Femur (tissue), 1 donor: ENCODE measurements at regions not wholly inside any gene's neighbourhood (a gene's known extent, or its start where the extent isn't known, plus 50 kb on each side); places are given as distances from the start of the nearest gene placed in this dataset.

Experiments
- DNase-seq: peaks from one replicate; pipeline ENCODE4 v3.0.0-alpha.2; 2017

- no peak for DNase-seq
Observed at GRCh38 chr2:103103678-103104077, 341.8 kb downstream of the TMEM182 start.

DNA sequence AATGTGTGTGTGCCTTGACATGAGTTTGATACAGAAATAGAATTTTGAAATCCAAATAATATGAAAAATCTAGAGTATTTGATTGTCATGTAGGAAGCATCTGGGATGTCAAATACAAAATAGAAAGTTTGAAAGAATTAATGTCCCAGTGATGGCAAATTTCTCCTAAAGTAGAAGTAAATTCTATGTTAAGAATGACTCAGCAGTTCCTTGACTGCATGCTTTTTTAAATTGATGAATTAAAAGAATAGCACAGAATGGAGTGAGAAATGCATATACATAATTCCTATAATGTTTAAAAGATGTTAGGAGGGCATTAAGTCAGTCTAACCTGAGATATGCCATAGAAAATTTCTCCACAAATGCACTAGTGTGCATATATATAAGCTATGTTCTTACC, 357.5 kb downstream of the TMEM182 start:
- no peak for DNase-seq

DNA sequence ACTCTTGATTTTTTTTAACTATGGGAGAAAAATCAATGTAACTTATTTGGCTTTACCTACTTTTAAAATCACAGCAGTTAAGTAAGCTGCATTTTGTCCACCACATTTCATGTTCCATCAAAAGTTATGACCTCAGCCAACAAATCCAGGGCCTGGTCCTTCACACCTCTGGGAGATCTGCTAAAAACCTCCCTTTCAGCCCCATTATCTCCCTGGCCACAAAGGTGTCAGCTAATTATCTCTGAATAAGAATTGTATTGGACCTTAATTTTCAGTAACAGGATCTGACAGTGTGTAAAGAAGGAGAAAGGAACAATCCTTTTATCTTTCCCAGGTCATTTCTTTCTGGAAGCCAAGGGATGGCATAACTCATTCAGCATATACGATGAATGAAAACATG, 359.3 kb downstream of the TMEM182 start:
- DNase-seq: no peak

DNA sequence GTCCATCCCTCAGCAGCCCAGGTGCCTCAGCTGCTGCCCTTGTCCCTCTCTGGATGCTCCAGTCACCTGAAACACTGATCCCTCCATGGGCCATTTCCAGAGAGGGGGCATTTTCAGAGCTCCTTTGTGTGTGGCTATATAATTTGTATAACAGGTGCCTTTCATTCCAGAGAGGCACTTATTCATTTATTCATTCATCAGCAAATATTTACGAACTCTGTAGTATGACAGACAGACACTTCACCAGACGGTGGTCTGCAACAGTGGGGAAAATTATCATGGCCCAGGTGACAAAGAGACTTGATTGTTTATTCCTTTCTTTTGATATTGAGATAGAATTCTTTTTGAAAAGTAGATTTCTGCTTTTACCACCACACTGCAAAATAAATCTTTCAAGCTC, 361.7 kb downstream of the TMEM182 start:
- no peak for DNase-seq

DNA sequence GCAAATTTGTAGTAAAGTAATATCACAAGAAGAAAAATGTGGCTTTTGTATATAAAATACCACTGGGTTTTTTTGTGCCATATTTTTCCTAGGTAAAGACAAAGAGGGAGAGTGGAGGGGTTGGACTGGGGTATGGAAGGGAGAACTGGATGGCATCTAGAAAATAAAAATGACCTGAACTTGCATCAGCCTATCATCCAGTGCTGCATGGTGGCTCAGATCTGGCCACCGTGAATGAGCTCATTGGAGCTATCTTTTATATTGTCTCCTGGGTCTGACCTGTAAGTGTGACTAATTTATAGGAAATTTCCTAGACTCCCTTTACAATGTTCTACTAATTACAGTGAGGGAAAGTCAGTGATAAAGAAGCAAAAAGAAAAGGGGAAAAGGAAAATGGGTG, 369.0 kb downstream of the TMEM182 start:
- no peak for DNase-seq

DNA sequence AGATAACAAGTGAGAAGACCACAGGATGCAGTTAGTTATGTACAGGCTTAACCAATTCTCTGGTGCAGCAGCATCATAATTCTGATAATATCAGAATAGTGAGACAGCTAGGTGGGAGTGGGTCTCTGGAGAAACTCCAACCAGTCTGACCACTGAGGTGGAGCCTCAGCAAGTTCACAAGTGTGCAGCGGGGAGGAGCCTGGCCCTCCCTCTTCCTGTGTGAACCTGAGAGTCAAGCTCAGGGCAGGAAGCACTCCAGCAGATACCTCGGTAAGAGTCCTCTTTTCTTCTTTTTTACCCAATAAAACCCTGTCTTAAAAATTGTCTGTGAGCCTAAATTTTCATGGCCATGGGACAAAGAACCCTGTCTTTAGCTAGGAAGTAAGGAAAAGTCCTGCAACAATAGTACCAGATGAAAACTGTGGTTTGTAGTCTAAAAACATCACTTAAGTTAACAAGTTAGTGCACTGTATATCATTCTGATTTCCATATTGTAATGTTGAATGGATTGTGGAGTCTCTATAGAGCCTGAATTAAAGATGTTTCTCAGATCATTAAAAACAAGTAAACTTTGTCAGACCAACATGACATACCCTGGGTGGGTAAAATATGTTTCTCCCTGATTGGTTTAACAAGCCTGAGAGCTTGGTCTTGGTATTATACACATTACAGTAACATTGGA, 370.8 kb downstream of the TMEM182 start:
- no peak for DNase-seq

- no peak for DNase-seq
Observed at GRCh38 chr2:103135679-103136078, 373.8 kb downstream of the TMEM182 start.

DNA sequence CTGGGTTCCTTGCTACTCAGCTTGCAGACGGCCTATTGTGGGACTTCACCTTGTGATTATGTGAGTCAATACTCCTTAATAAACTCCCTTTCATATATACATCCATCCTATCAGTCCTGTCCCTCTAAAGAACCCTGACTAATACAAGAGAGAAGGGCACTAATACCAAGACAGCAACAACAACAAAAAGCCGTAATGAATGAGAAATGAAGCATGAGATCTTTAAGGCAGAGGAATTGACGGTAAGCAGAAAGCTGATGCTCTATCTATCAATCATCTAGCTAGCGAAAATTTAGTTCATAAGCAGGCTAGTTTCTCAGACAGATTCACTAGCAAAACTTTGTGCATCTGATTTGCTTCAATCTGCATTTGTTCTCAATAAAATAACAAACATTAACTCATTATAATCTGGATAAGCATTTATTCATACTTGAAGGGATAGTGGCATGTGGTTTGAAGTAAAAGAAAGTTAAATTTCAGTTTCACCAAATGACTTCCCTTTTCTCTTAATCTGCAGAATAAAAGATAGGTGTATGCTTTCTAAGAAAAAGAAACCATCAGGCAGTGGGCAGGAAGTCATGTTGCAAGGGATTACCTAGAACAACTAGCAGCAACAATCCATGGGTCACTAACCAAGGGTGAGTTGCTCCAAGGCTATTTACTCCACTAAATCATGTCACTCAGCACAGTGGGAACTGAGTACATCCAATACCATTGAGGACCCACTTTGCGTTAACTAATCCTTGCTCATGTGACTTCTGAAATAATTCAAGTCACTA, 376.5 kb downstream of the TMEM182 start:
- DNase-seq: no peak

- DNase-seq: no peak
Observed at GRCh38 chr2:103139628-103140268, 377.9 kb downstream of the TMEM182 start.

DNA sequence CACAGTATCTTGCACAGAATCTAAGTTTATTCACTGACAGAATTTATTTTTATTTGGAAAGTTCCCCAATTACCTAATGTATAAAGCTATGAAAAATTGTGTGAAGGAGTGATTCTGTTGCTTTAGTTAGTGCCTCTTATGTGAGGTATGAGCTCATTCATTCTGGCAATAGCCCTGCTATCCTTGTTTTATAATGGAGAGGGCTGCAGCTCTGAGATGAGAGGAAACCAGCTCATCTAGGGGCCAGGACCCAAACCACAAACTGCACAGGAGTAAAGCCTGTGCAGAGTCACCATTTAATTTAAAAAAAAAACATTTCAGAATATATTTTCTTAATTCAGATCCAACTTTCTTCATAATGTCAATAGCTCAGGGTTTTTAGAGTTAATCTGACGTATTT, 383.0 kb downstream of the TMEM182 start:
- no peak for DNase-seq

- DNase-seq: no peak
Observed at GRCh38 chr2:103145739-103146138, 383.9 kb downstream of the TMEM182 start.

GRCh38 chr2:103151046-103151445, 389.2 kb downstream of the TMEM182 start:
- DNase-seq: no peak

DNA sequence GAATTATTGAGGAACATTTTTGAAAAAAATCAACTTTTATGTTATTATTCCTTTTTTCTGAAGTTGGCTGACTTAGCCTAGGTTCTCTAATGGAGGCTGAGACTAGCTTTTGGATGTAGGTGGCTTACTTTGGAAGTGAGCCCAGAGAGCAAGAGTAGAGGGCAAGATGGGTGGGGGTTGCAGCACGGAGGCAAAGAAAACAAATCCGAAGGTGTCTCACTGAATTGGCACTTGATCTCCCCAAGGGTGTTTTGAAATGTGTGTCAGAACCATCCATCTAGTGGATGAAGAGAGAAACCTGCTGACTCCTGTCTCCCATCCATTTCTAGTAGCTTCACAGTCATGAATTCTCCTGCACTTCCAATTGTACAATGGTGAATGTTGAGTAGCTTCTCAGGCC, 390.7 kb downstream of the TMEM182 start:
- DNase-seq: no peak

GRCh38 chr2:103153580-103154284, 391.9 kb downstream of the TMEM182 start:
- DNase-seq: peak; percentile 30

DNA sequence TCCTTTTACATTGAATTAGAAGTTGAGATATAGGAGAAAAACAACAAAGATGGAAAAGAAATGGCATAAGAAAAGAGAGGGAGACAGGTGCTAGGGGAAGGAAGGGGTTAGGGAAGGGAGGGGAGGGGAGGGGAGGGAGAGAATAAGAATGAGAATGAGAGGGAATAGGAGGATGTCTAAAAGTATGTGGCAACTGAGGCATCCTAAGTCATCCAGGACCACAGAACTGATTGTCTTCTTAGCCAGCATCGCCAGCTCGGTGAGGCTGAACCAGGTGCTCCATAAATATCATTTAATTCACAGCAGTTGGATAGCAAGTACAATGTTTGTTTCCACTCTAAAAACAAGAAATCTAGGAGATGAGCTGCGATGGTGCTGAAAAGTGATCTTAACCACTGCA, 393.5 kb downstream of the TMEM182 start:
- no peak for DNase-seq

DNA sequence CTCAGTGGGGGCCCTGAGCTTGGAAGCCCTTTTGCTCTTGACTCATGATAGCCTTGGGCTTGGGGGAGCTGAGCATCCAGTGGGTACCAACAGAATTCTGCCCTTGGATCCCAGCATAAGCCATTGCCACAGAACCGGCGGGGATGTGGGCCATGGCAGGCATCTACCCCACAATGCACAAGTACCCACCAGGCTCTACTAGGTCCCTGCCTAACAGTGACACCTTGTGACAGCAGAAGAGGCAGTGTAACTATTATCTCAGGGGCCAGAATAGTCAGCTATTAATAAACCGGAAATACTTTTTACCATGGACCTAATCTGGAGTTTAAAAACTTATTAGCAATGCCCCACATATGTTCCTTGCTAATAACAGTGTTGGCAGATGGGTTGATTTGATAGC, 397.2 kb downstream of the TMEM182 start:
- no peak for DNase-seq

- DNase-seq: peak; percentile 22
Observed at GRCh38 chr2:103161456-103162289, 399.8 kb downstream of the TMEM182 start.

- DNase-seq: no peak
Observed at GRCh38 chr2:103164748-103165147, 402.9 kb downstream of the TMEM182 start.

GRCh38 chr2:103165836-103166235, 404.0 kb downstream of the TMEM182 start:
- no peak for DNase-seq

- no peak for DNase-seq
Observed at GRCh38 chr2:103166456-103167324, 404.9 kb downstream of the TMEM182 start.

GRCh38 chr2:103167599-103167998, 405.8 kb downstream of the TMEM182 start:
- DNase-seq: no peak
